HG02884 (cell line): ENCODE measurements at regions not wholly inside any gene's neighbourhood (a gene's known extent, or its start where the extent isn't known, plus 50 kb on each side); places are given as distances from the start of the nearest gene placed in this dataset.
"Not testable (repeated sequence)": the region's sequence is repeated elsewhere in the genome, so short reads cannot be mapped to it uniquely, and the experiment has no call there.

Experiments used
- ATAC-seq: cut with Tn5 transposase; IDR thresholded peaks from one replicate; pipeline ENCODE4 v1.9.1; 2021; ENCODE audit warnings: mild to moderate bottlenecking, moderate library complexity; ENCODE audit not compliant: unreplicated experiment

GRCh38 chr6:121901432-121901831, 466.0 kb downstream of the GJA1 start:
- no peak for ATAC-seq

GRCh38 chr6:121904559-121904958, 469.1 kb downstream of the GJA1 start:
- no peak for ATAC-seq

GRCh38 chr6:121912905-121913304, 477.5 kb downstream of the GJA1 start:
- ATAC-seq: no peak

GRCh38 chr6:121917263-121917829, 481.9 kb downstream of the GJA1 start:
- ATAC-seq: no peak

- no peak for ATAC-seq
These were observed 481.5 kb upstream of the HSF2 start for GRCh38 chr6:121917834-121918559.

- no peak for ATAC-seq
These were observed 478.8 kb upstream of the HSF2 start for GRCh38 chr6:121920616-121921015.

GRCh38 chr6:121925024-121925423, 474.4 kb upstream of the HSF2 start:
- ATAC-seq: no peak

GRCh38 chr6:121925534-121926255, 473.8 kb upstream of the HSF2 start:
- ATAC-seq: no peak

GRCh38 chr6:121929301-121929700, 470.2 kb upstream of the HSF2 start:
- no peak for ATAC-seq

- ATAC-seq: no peak
These were observed 467.1 kb upstream of the HSF2 start for GRCh38 chr6:121932076-121932991.

- ATAC-seq: no peak
These were observed 465.0 kb upstream of the HSF2 start for GRCh38 chr6:121934451-121934850.

- ATAC-seq: no peak
These were observed 458.7 kb upstream of the HSF2 start for GRCh38 chr6:121940728-121941127.

- ATAC-seq: no peak
These were observed 455.1 kb upstream of the HSF2 start for GRCh38 chr6:121944354-121944753.

- no peak for ATAC-seq
These were observed 448.3 kb upstream of the HSF2 start for GRCh38 chr6:121951123-121951522.

- no peak for ATAC-seq
These were observed 447.5 kb upstream of the HSF2 start for GRCh38 chr6:121951918-121952379.

GRCh38 chr6:121955401-121955800, 444.1 kb upstream of the HSF2 start:
- ATAC-seq: not testable (repeated sequence)

GRCh38 chr6:121956782-121957181, 442.7 kb upstream of the HSF2 start:
- no peak for ATAC-seq

GRCh38 chr6:121959501-121959900, 440.0 kb upstream of the HSF2 start:
- no peak for ATAC-seq

- no peak for ATAC-seq
These were observed 437.8 kb upstream of the HSF2 start for GRCh38 chr6:121961619-121962125.

- no peak for ATAC-seq
These were observed 435.6 kb upstream of the HSF2 start for GRCh38 chr6:121963826-121964225.

- no peak for ATAC-seq
These were observed 433.7 kb upstream of the HSF2 start for GRCh38 chr6:121965739-121966138.
